NCI-H446 treated with DMSO at 0.1 percent for 48 hours (cell line): ENCODE measurements at regions not wholly inside any gene's neighbourhood (a gene's known extent, or its start where the extent isn't known, plus 50 kb on each side); places are given as distances from the start of the nearest gene placed in this dataset.

Experiments
- DNase-seq: peaks from one replicate; lab custom pipeline; 2025; lab: John Stamatoyannopoulos, UW

GRCh38 chr16:80080287-80080851 lies 460.4 kb upstream of the DYNLRB2 start:
- DNase-seq: no peak

- no peak for DNase-seq
These were observed 461.7 kb upstream of the DYNLRB2 start for GRCh38 chr16:80079072-80079471.

- DNase-seq: no peak
These were observed 463.1 kb upstream of the DYNLRB2 start for GRCh38 chr16:80077696-80078095.

- DNase-seq: no peak
These were observed 466.5 kb upstream of the DYNLRB2 start for GRCh38 chr16:80074329-80074728.

- no peak for DNase-seq
These were observed 468.8 kb upstream of the DYNLRB2 start for GRCh38 chr16:80071964-80072456.

GRCh38 chr16:80066805-80067580 lies 466.5 kb upstream of the MAF start:
- DNase-seq: no peak

- no peak for DNase-seq
These were observed 465.0 kb upstream of the MAF start for GRCh38 chr16:80065541-80065940.

- no peak for DNase-seq
These were observed 463.2 kb upstream of the MAF start for GRCh38 chr16:80063713-80064069.

GRCh38 chr16:80063031-80063712 lies 462.6 kb upstream of the MAF start:
- no peak for DNase-seq

- DNase-seq: no peak
These were observed 462.0 kb upstream of the MAF start for GRCh38 chr16:80062361-80063030.

- DNase-seq: no peak
These were observed 459.9 kb upstream of the MAF start for GRCh38 chr16:80060470-80060869.

GRCh38 chr16:80059836-80060235 lies 459.3 kb upstream of the MAF start:
- DNase-seq: no peak

GRCh38 chr16:80058214-80058613 lies 457.7 kb upstream of the MAF start:
- no peak for DNase-seq

GRCh38 chr16:80056324-80056723 lies 455.8 kb upstream of the MAF start:
- DNase-seq: no peak

- DNase-seq: no peak
These were observed 455.3 kb upstream of the MAF start for GRCh38 chr16:80055831-80056230.

GRCh38 chr16:80054647-80055046 lies 454.1 kb upstream of the MAF start:
- DNase-seq: no peak

GRCh38 chr16:80051040-80051439 lies 450.5 kb upstream of the MAF start:
- DNase-seq: no peak

GRCh38 chr16:80048250-80048649 lies 447.7 kb upstream of the MAF start:
- no peak for DNase-seq

GRCh38 chr16:80047842-80048241 lies 447.3 kb upstream of the MAF start:
- no peak for DNase-seq

GRCh38 chr16:80046848-80047247 lies 446.3 kb upstream of the MAF start:
- DNase-seq: no peak

GRCh38 chr16:80046261-80046660 lies 445.7 kb upstream of the MAF start:
- DNase-seq: no peak

GRCh38 chr16:80045861-80046260 lies 445.3 kb upstream of the MAF start:
- no peak for DNase-seq

GRCh38 chr16:80041410-80041809 lies 440.9 kb upstream of the MAF start:
- DNase-seq: no peak
